ENCODE measurements at regions not wholly inside any gene's neighbourhood (a gene's known extent, or its start where the extent isn't known, plus 50 kb on each side); places are given as distances from the start of the nearest gene placed in this dataset.

GRCh38 chr5:117809251-117809650 lies 1179.1 kb downstream of the DTWD2 start:
- TF ChIP-seq POLR2AphosphoS5 (IDR thresholded peaks at IDR 0.05; ENCODE audit: low read depth): no peak
- no peak for TF ChIP-seq EZH2 (IDR thresholded peaks at IDR 0.05; ENCODE audit: low read depth, unreplicated experiment)
- TF ChIP-seq CTCF (conservative IDR thresholded peaks at IDR 0.05; ENCODE audit: low read depth in 2 of 2): no peak
- TF ChIP-seq REST (IDR thresholded peaks at IDR 0.05; ENCODE audit: unreplicated experiment): no peak
- no peak for TF ChIP-seq EZH2phosphoT487 (IDR thresholded peaks at IDR 0.05; ENCODE audit: unreplicated experiment)
- TF ChIP-seq CREB1 (CRISPR knock-in tag; IDR thresholded peaks at IDR 0.05; ENCODE audit: low read depth): no peak
- TF ChIP-seq ZNF462 (CRISPR knock-in tag; IDR thresholded peaks at IDR 0.05): no peak
- TF ChIP-seq, protein P1, sequence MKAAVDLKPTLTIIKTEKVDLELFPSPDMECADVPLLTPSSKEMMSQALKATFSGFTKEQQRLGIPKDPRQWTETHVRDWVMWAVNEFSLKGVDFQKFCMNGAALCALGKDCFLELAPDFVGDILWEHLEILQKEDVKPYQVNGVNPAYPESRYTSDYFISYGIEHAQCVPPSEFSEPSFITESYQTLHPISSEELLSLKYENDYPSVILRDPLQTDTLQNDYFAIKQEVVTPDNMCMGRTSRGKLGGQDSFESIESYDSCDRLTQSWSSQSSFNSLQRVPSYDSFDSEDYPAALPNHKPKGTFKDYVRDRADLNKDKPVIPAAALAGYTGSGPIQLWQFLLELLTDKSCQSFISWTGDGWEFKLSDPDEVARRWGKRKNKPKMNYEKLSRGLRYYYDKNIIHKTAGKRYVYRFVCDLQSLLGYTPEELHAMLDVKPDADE (IDR thresholded peaks at IDR 0.05): no peak
- TF ChIP-seq ZNF114 (CRISPR knock-in tag; IDR thresholded peaks at IDR 0.05): no peak
- no peak for TF ChIP-seq JUNB (IDR thresholded peaks at IDR 0.05; ENCODE audit: unreplicated experiment)
- TF ChIP-seq ZNF331 (CRISPR knock-in tag; IDR thresholded peaks at IDR 0.05; ENCODE audit: low read depth): no peak

All from GM23338 (cell line).